ENCODE measurements at regions not wholly inside any gene's neighbourhood (a gene's known extent, or its start where the extent isn't known, plus 50 kb on each side); places are given as distances from the start of the nearest gene placed in this dataset.
A peak's percentile ranks its signal among the peaks of the same experiment; 100 is the strongest.
"Not testable (repeated sequence)": the region's sequence is repeated elsewhere in the genome, so short reads cannot be mapped to it uniquely, and the experiment has no call there.

DNA sequence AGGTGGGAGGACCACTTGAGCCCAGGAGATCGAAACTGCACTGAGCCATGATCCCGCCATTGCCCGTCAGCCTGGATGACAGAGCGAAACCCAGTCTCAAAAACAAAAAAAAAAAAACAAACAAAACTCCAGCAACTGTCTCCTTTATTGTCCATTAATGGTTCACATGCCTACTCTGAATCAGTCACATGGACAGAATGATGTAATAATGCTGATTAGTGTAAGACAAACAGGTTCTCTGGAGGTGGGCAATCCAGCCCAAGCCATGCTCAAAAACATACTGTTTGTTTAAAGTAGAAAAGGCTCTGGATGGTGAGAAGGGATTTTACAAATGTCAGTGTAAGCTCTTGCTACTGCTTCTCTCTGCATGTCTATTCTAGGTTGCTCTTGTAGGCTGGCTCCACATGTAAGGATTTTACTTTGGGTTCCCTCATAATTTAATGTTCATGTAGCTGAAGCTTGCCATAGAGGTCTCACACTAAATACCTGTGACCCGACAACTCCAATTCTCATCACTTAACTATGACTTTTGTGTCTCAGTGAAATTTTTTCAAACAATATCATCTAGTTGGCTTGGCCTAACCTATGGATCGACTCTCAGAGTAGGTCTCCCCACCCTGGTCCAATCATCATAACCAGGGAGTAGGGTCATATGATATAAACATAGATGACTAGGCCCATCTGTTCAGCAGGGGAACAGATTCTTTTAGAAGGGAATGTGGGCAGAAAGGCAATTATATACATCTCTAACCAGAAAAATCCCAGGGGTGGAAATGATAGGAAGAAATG is 83.9 kb upstream of the SLC39A10 start:
- DNase-seq, result no peak

- DNase-seq, result no peak
Measured at GRCh38 chr2:195570329-195570728, 86.7 kb upstream of the SLC39A10 start.

- DNase-seq, result no peak
Measured at GRCh38 chr2:195569255-195569654, 87.8 kb upstream of the SLC39A10 start.

DNA sequence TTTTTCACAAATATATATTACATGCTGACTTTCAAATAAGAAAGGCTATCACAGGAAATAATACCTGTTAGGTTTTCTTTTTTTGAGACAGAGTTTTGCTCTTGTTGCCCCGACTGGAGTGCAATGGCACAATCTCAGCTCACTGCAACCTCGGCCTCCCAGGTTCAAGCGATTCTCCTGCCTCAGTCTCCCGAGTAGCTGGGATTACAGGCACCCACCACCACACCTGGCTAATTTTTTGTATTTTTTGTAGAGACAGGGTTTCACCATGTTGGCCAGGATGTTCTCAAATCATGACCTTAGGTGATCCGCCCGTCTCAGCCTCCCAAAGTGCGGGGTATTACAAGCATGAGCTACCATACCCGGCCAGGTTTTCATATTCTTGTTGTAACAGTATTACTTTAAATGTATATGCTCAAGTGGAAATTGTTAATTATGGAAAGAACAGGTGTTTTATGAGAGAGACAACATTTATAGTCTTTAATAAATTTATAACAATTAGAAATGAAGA is 92.3 kb upstream of the SLC39A10 start:
- not testable (repeated sequence) for DNase-seq

DNA sequence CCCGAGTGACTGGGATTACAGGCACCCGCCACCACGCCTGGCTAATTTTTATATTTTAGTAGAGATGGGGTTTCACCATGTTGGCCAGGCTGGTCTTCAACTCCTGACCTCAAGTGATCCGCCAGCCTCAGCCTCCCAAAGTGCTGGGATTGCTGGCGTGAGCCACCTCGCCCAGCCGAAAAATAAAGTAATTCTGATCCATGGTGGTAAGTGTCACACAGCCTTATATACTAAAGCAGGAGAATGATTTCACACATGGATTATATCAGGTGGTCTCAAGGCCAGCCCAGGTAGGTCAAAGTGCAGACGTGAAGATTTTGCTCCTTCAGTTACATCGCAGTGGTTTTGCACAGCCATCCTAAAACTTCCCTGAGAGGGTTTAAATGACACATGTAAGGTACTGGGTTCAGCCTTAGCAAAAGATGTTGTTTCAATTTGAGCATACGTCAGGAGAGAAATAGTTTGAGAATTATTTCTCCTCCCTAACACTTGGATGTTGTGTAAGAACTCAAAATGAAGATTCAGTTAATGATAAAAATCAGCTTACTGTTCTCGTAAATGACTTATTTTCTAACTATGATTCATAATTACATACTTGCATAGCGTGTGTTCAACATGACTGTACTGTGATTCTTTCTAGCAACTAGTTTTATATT is 93.0 kb upstream of the SLC39A10 start:
- no peak for DNase-seq

DNA sequence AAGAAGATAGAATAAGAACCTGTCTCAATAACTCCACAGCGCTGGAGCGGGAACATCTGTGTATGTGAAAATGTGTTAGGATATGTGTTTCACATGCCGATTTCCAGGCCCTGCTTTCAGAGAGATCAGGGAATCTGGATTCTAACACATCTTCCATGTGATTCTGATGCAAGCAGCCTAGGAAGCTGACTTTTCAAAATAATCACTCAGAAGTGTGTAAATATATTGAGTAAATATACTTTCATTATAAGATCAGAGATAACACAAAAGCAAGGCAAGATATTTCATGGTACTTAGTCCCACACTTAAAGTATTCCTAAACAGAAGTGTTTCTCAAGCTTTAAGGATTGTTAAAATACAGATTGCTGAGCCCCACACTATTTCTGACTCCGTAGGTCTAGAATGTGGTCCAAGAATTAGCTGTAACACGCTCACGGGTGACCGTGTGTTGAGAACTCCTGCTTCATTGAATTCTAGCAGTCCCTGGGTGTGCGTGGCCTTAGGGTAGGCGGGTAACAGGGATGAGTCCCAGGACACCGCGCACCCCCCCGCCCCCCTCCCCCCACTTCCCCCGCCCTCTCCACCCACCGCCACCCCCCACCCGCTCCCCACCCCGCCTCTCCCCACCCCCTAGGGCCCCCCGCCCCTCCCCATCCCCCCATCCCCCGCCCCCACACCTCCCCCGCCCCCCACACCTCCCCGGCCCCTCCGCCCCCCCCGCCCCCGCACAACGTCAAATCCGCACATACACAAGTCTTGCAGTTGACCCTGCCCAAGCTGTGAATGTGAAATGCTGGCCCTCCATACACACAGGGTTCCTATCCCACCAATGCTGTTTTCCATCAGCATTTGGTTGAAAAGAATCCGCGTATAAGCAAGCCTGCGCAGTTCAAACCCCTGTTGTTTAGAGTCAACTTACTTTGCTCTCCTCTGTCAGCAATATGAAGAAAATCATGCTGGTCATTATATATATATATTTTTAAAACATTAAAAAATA is 94.2 kb upstream of the SLC39A10 start:
- no peak for DNase-seq

- DNase-seq, result no peak
Measured at GRCh38 chr2:195561116-195561921, 95.7 kb upstream of the SLC39A10 start.

- no peak for DNase-seq
Measured at GRCh38 chr2:195560209-195560895, 96.7 kb upstream of the SLC39A10 start.

DNA sequence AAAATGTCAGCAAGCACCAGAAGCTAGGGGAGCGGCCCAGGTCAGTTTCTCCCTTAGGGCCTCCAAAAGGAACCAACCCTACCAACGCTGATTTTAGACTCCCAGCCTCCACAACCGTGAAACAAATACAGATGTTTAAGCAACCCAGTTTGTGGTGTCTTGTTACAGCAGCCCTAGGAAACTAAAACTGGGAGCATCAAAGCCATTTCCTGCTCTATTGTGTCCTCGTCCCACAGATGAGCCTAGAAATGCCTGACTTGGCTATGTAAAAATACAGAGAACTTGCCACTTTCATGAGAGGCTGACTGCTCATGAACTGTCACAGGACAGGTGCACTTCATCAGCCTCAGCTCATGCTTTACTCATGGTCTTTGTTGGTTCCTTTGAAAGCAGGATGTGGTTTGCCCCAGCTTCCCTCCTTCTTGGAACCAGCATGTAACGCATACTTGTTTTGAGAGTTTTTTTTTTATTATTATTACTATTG is 97.6 kb upstream of the SLC39A10 start:
- peak; percentile 24 for DNase-seq

DNA sequence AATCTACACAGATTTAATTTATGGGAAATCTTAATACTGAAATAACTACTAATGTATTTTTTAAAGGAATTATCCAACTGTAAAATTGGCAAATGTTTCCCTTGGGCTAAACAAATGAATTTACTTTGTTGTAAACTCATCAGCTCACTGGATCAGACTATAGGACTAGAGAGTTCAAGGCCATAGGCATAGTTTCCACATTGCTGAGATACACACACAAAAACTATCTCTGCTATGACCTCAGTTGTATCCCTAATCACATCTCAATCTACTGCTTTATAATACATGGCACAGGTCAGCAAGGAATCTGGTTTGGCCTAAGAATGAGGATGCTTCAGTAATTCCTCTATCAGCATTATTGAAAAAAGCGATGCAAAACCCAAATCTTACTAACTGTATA is 101.1 kb upstream of the SLC39A10 start:
- no peak for DNase-seq

- DNase-seq, result no peak
Measured at GRCh38 chr2:195552581-195552980, 104.4 kb upstream of the SLC39A10 start.

DNA sequence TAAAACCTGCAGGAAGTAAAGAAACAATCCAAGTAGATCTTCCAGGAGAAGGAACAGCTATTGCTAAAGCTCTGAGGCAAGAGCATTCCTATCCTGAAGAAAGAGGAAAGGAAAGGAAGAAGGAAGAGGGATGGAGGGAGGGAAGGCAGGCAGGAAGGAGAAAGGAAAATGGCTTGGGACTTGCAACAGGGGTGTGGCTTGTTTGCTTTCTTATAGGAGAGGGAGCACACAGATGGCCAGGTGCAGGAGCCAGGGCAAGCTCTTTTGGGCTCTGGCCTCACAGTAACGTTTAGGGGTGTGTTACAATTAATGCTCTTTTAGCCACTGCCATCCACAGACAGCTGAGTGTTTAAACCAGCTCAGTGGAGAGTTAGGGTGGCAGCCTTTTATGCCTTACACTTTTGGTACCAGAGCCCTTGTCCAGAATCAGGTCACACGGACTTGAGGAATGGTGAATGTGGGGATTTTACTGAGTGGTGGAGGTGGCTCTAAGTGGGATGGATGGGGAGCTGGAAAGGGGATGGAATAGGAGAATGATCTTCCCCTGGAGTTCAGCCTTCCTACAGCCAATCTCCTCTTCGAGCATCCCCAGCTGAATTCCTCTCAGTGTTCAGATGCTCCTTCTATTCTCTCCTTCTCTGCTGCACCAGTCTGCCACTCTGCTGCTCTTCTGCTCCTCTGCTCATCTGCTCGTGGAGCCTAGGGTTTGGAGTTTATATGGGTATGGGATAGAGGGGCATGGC is 108.7 kb upstream of the SLC39A10 start:
- DNase-seq, result no peak

DNA sequence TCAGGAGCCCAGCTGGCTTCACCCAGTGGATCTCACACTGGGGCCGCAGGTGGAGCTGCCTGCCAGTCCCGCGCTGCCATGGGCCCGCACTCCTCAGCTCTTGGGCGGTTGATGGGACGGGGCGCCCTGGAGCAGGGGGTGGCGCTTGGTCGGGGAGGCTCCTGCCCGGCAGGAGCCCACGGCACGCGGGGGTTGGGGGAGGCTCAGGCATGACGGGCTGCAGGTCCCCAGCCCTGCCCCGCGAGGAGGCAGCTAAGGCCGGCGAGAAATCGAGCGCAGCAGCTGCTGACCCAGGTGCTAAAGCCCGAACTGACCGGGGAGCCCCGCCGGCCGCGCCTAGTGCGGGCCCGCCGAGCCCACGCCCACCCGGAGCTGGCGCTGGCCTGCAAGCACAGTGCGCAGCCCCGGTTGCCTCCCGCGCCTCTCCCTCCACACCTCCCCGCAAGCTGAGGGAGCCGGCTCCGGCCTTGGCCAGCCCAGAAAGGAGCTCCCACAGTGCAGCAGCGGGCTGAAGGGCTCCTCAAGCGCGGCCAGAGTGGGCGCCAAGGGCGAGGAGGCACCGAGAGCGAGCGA is 109.7 kb upstream of the SLC39A10 start:
- DNase-seq, result not testable (repeated sequence)

DNA sequence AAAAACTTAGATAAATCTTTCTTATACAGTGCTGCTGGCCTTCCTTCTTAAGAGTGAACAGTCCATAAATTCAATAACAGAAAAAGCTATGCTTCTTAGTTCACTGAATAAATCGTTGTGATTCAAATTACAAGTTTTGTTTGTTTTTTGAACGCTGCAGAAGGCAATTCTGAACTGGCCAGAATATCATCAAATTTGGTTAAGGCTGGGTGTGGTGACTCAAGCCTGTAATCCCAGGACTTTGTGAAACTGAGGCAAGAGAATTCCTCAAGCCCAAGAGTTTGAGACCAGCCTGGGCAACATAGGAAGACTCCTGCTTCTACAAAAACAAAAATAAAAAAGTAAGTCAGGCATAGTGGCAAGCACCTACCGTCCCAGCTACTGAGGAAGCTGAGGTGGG is 111.2 kb upstream of the SLC39A10 start:
- DNase-seq, result no peak

DNA sequence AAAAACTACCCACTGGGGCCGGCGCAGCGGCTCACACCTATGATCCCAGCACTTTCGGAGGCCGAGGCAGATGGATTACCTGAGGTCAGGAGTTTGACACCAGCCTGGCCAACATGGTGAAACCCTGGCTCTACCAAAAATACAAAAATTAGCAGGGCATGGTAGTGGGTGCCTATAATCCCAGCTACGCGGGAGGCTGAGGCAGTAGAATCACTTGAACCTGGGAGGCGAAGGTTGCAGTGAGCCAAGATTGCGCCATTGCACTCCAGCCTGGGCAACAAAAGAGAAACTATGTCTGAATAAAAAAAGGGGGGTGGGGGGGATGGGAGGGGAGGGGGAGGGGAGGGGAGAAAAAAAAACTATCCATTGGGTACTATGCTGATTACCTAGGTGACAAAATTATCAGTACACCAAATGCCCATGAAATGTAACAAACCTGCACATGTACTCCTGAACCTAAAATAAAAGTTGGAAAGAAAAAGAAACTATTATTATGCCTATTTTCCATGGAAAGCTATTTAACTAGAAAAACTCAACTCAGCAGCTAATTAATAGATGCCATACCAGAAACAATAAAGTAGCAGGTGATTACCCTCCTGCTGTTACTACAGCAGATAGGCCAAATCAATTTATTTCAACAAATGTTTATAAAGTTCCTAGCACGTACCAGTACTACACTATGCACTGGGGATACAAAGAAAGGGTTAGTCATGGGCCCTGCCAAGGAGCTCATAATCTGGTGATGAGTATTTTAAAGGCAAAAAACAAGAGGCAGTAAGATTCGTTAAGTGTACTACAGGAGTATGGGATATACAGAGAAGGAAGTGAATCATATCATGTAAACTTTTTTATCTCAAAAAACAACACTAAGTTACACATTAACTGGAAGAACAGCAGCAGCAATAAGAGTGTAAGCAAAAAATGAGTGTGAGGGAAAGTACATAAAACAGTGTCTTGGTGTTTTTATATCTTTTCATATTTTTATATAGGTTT is 112.8 kb upstream of the SLC39A10 start:
- DNase-seq, result no peak

DNA sequence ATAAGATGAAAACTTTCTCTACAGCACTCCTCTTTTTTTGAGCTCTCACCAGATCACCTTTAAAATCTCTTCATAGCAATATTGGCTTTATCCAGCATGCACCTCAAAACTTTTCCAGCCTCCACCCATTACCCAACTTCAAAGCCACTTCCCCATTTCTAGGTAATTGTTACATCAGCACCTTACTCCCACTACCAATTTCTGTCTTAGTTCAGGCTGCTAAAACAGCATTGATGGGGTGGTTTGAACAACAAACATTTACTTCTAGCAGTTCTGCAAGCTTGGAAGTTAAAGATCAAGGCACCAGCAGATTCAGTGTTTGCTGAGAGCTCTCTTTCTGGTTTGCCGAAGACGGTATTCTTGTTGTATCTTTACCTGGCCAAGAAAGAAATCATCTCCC is 114.0 kb upstream of the SLC39A10 start:
- DNase-seq, result no peak

- DNase-seq, result no peak
Measured at GRCh38 chr2:195542067-195542466, 115.0 kb upstream of the SLC39A10 start.

DNA sequence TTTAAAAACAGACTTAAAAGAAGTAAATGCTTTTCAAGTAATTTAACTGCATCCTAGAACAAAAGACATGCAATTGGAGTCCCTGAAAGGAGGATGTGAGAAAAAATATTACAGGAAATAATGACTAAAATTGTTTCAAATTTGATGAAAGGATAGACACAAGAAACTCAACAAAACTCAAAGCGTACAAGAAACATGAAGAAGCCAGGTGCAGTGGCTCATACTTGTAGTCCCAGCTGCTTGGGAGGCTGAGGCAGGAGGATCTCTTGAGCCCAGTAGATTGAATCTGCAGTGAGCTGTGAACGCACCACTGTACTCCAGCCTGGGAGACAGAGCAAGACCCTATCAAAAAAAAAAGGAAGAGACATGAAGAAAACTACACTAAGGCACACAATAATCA is 118.1 kb upstream of the SLC39A10 start:
- DNase-seq, result no peak

Data from renal pelvis (tissue), 1 donor.